ENCODE measurements at regions not wholly inside any gene's neighbourhood (a gene's known extent, or its start where the extent isn't known, plus 50 kb on each side); places are given as distances from the start of the nearest gene placed in this dataset.

GRCh38 chr21:38556390-38556789 is 58.1 kb upstream of the ERG start:
- no peak for DNase-seq (ENCODE audit: low read depth)
- TF ChIP-seq CTCF (IDR thresholded peaks at IDR 0.05; ENCODE audit: insufficient read depth, low read depth, low read length): no peak
- ChIA-PET CTCF (no interaction called here), POLR2A (no interaction called here)
- Histone ChIP-seq H3K27me3 (ENCODE audit: control insufficient read depth, insufficient read depth, low read length) (peaks cover 1% of the 10 kb centered on the region), H3K4me3 (ENCODE audit: low read depth, low read length) (no peak overlapping the region), H3K36me3 (ENCODE audit: control insufficient read depth, insufficient read depth, low read length) (no peaks in the 10 kb centered on the region)

- ChIA-PET CTCF (no interaction called here), POLR2A (no interaction called here)
- DNase-seq (ENCODE audit: low read depth): no peak
- H3K27me3 ChIP-seq (ENCODE audit: control insufficient read depth, insufficient read depth, low read length): peaks cover 5% of the 10 kb centered on the region
- no peak for TF ChIP-seq CTCF (IDR thresholded peaks at IDR 0.05; ENCODE audit: insufficient read depth, low read depth, low read length)
- H3K4me3 ChIP-seq (ENCODE audit: low read depth, low read length): no peak overlapping the region
- no peaks in the 10 kb centered on the region for H3K36me3 ChIP-seq (ENCODE audit: control insufficient read depth, insufficient read depth, low read length)
Observed at GRCh38 chr21:38561205-38561604, 62.9 kb upstream of the ERG start.

DNA sequence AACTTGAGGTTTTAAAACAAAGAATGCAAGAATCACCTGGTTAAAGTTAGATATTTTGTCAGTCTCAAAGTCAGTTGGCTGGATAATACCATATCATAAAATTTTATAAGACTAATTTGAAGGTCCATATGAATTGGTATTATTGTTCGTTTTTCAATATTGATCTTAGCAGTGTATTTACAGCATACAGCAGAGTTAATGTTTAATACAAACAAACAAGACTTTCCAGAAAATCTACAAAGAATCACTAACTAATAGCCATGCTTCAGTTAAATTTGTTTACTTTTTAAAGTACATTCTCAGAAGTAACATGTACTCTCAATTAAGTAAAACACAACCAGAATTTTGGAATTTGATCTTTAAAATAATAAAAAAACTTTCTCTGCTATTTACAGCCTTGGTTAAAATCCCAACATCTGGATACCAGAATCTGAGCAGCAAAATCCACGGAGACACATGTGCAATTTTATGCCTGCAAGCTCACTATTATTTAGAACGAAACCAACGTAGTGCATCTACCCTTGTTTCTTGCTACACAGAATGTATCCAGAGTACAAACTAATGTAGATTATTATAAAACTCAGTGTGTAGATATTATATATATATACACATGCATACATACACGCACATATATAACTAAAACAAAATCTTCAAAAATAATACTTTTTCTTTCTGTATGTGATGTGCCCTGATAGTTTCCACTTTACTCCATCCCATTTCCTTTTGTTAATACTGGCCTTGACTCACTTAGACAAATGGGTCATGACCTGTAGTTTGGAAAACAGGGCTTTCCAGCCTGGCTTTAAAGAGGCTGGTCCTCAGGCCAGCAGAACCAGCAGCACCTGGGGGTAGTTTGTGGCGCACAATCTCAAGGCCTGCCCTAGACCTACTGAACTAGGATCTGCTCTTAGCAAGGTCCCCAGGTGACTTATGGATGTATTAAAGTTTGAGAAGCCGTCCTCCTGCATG is 63.6 kb upstream of the ERG start:
- no peak for DNase-seq (ENCODE audit: low read depth)
- no peak for TF ChIP-seq CTCF (IDR thresholded peaks at IDR 0.05; ENCODE audit: insufficient read depth, low read depth, low read length)
- Histone ChIP-seq H3K36me3 (ENCODE audit: control insufficient read depth, insufficient read depth, low read length) (no peaks in the 10 kb centered on the region), H3K27me3 (ENCODE audit: control insufficient read depth, insufficient read depth, low read length) (peaks cover 8% of the 10 kb centered on the region), H3K4me3 (ENCODE audit: low read depth, low read length) (no peak overlapping the region)
- ChIA-PET CTCF (no interaction called here), POLR2A (no interaction called here)

- Histone ChIP-seq H3K27me3 (ENCODE audit: control insufficient read depth, insufficient read depth, low read length) (peaks cover 19% of the 10 kb centered on the region), H3K4me3 (ENCODE audit: low read depth, low read length) (no peak overlapping the region), H3K36me3 (ENCODE audit: control insufficient read depth, insufficient read depth, low read length) (no peaks in the 10 kb centered on the region)
- no peak for TF ChIP-seq CTCF (IDR thresholded peaks at IDR 0.05; ENCODE audit: insufficient read depth, low read depth, low read length)
- ChIA-PET CTCF (no interaction called here), POLR2A (no interaction called here)
- DNase-seq (ENCODE audit: low read depth): peak; percentile 1
Observed at GRCh38 chr21:38567335-38567969, 69.2 kb upstream of the ERG start.

DNA sequence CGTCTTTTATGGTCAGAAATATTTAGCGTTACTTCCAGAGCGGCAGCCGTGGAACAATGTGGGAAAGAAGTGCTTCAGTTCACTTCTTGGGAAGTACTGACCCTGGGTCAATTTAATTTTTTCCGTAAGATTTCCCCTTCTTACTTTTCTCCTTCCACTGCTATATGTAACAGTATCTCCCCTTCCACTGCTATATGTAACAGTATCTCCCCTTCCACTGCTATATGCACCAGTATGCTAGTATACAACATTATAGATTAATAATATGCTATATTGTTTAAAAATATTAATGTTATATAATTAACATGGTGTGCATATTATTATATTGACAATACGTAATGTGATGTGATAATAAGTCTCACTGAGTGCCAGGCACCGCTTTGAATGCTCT is 69.7 kb upstream of the ERG start:
- no peak for TF ChIP-seq CTCF (IDR thresholded peaks at IDR 0.05; ENCODE audit: insufficient read depth, low read depth, low read length)
- POLR2A ChIA-PET: no interaction called here
- no peak for DNase-seq (ENCODE audit: low read depth)
- no peaks in the 10 kb centered on the region for H3K36me3 ChIP-seq (ENCODE audit: control insufficient read depth, insufficient read depth, low read length)
- CTCF ChIA-PET: no interaction called here
- no peak overlapping the region for H3K4me3 ChIP-seq (ENCODE audit: low read depth, low read length)
- H3K27me3 ChIP-seq (ENCODE audit: control insufficient read depth, insufficient read depth, low read length): peaks cover 19% of the 10 kb centered on the region

All from BJ (cell line).